Sigmoid colon (tissue), 6 donors: ENCODE measurements at regions not wholly inside any gene's neighbourhood (a gene's known extent, or its start where the extent isn't known, plus 50 kb on each side); places are given as distances from the start of the nearest gene placed in this dataset.

Experiments
- DNase-seq: peaks from one replicate; pipeline ENCODE4 v3.0.0-alpha.2; 2019
- H3K27ac ChIP-seq, 4 donors: fragments of 200-600 bp; sonication (generic); one replicate each; pipeline ENCODE4 v1.5.1; 2016 to 2019; ENCODE audit warnings: mild to moderate bottlenecking in 1 of 4
- H3K27me3 ChIP-seq, 3 donors: fragments of 200-600 bp; sonication (generic); one replicate each; pipeline ENCODE4 v1.5.1; 2019; ENCODE audit warnings: mild to moderate bottlenecking in 1 of 3
- H3K36me3 ChIP-seq, 4 donors: fragments of 200-600 bp; sonication (generic); one replicate each; pipeline ENCODE4 v1.5.1; 2016 to 2019
- H3K4me1 ChIP-seq, 4 donors: fragments of 200-600 bp; sonication (generic); one replicate each; pipeline ENCODE4 v1.5.1; 2017 to 2019
- H3K4me3 ChIP-seq, 4 donors: fragments of 200-600 bp; sonication (generic); one replicate each; pipeline ENCODE4 v1.5.1; 2017 to 2019; ENCODE audit warnings: mild to moderate bottlenecking in 2 of 4, moderate library complexity in 1 of 4
- H3K9me3 ChIP-seq, 4 donors: fragments of 200-600 bp in 3 of 4; sonication (generic) in 3 of 4; one replicate each; pipeline versions ENCODE4 v1.5.1 to v1.6.1; 2013 to 2019
- EP300 ChIP-seq, 4 donors: sonication (generic); formaldehyde crosslinking; IDR thresholded peaks; one replicate each; pipeline ENCODE4 v1.6.1; 2017; ENCODE audit warnings: antibody characterized with exemption in 4 of 4
- POLR2A ChIP-seq, 2 donors: fragments of 450-650 bp; IDR thresholded peaks; one replicate each; pipeline ENCODE4 v1.6.1; 2016; ENCODE audit warnings: antibody characterized with exemption in 2 of 2, mild to moderate bottlenecking in 2 of 2, moderate library complexity in 2 of 2
- POLR2AphosphoS5 ChIP-seq, 4 donors: sonication (generic); formaldehyde crosslinking; IDR thresholded peaks; one replicate each; pipeline ENCODE4 v1.6.1; 2017; ENCODE audit warnings: antibody characterized with exemption in 4 of 4
- WGBS, 2 donors: extraction: QIAGEN DNeasy Blood & Tissue Kit; methylation state at CpG; one replicate each; pipeline ENCODE4 v1.1.7; 2013; 5-methylcytosine and 5-hydroxymethylcytosine counted together
- intact Hi-C: fragments of 100-400 bp; cut with DNase I; formaldehyde crosslinking; loops from one replicate; pipeline ENCODE4 v1.15.1; 2023
- TF ChIP-seq, protein P1 (sequence below), 4 experiments: fragments of 450-650 bp in 3 of 4; fragments of 200-600 bp in 1 of 4; IDR thresholded peaks; one replicate each; pipeline ENCODE4 v1.5.1; 2016 to 2019; ENCODE audit warnings: antibody characterized with exemption in 4 of 4, mild to moderate bottlenecking in 3 of 4, moderate library complexity in 2 of 4
- donor health status: healthy with polysubstance abuse.
- donor health status: healthy.

DNA sequence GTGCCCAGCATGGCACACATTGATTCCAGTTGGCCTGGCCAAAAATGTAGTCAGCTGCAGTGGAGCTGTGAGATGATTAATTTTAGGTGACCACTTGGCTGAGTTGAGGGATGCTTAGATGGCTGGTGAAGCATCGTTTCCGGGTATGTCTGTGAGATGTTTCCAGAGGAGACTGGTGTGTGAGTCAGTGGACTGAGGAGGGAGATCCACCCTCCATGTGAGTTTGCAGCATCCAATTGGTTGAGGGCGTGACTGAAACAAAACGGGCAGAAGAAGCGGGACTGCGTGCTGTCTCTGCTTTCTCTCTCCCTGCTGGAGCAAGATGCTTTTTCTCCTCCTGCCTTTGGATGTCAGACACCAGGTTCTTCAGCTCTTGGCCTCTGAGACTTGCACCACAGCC is 68.2 kb upstream of the DSCAM start:
- H3K4me1 ChIP-seq = no peaks in the 10 kb centered on the region
- no peaks in the 10 kb centered on the region for H3K27me3 ChIP-seq
- DNase-seq = no peak
- no peak overlapping the region for H3K27ac ChIP-seq
- TF ChIP-seq POLR2AphosphoS5 (IDR thresholded peaks at IDR 0.05) (no peak), POLR2A (IDR thresholded peaks at IDR 0.05) (no peak), EP300 (IDR thresholded peaks at IDR 0.05) (no peak)
- TF ChIP-seq, protein P1, sequence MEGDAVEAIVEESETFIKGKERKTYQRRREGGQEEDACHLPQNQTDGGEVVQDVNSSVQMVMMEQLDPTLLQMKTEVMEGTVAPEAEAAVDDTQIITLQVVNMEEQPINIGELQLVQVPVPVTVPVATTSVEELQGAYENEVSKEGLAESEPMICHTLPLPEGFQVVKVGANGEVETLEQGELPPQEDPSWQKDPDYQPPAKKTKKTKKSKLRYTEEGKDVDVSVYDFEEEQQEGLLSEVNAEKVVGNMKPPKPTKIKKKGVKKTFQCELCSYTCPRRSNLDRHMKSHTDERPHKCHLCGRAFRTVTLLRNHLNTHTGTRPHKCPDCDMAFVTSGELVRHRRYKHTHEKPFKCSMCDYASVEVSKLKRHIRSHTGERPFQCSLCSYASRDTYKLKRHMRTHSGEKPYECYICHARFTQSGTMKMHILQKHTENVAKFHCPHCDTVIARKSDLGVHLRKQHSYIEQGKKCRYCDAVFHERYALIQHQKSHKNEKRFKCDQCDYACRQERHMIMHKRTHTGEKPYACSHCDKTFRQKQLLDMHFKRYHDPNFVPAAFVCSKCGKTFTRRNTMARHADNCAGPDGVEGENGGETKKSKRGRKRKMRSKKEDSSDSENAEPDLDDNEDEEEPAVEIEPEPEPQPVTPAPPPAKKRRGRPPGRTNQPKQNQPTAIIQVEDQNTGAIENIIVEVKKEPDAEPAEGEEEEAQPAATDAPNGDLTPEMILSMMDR (IDR thresholded peaks at IDR 0.05) = no peak
- no peak overlapping the region for H3K4me3 ChIP-seq
- intact Hi-C loops = no loop called here
- no peaks in the 10 kb centered on the region for H3K9me3 ChIP-seq
- WGBS, 2 donors = 92 to 94% methylated on average over 6 of the region's 6 CpGs
- H3K36me3 ChIP-seq = no peaks in the 10 kb centered on the region

DNA sequence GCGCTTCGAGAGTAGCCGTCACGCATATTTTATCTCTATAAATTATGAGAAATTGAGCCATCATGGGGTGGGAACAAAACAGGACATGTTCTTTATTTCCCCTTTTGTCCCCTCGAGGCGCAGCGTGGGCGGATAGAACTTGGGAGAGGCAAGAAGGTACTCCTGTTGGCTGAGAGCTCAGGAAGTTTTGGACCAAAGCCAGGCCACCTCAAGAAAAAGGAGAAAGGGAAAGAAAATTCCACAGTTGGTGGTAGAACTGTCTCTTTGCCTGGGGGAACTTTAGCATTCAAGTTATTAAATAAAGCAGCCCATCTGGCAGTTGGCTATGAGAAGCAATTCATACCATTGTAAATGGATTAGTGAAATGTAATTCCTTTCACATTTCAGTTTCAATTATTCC is 76.4 kb upstream of the DSCAM start:
- no peaks in the 10 kb centered on the region for H3K36me3 ChIP-seq
- no peak overlapping the region for H3K27ac ChIP-seq
- 83% methylated on average over 8 of the region's 8 CpGs for WGBS, 2 donors
- no peak for DNase-seq
- no peak overlapping the region for H3K4me3 ChIP-seq
- peaks cover 0 to 3% (median 2%) of the 10 kb centered on the region in 4 donors for H3K9me3 ChIP-seq
- H3K4me1 ChIP-seq = no peaks in the 10 kb centered on the region
- TF ChIP-seq POLR2A (IDR thresholded peaks at IDR 0.05) (no peak), POLR2AphosphoS5 (IDR thresholded peaks at IDR 0.05) (no peak), EP300 (IDR thresholded peaks at IDR 0.05) (no peak)
- TF ChIP-seq, protein P1 (IDR thresholded peaks at IDR 0.05) = no peak
- H3K27me3 ChIP-seq = no peaks in the 10 kb centered on the region
- intact Hi-C loops = no loop called here

DNA sequence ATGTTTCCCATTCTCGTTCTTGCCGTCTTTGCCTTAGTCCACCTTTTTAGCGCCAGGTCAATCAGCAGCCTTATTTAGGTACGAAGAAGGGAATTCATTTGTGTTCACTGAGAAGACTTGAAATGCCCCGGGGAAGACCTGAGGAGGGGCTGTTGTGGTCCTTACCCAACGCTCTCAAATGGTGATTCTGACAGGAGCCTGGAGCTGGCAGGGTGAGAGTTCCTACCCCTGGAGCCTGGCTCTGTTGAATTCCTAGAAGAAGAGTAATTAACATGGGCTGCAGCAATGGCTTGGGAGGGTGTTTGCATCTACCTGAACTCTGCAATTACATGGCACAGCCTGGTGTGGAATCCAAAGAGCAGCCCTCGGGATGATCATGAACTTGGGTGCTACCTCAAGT is 76.9 kb upstream of the DSCAM start:
- no peak overlapping the region for H3K4me3 ChIP-seq
- intact Hi-C loops = no loop called here
- H3K36me3 ChIP-seq = no peaks in the 10 kb centered on the region
- H3K9me3 ChIP-seq = peaks cover 0 to 3% (median 2%) of the 10 kb centered on the region in 4 donors
- H3K4me1 ChIP-seq = no peaks in the 10 kb centered on the region
- no peak overlapping the region for H3K27ac ChIP-seq
- WGBS, 2 donors = 81 to 83% methylated on average over 7 of the region's 7 CpGs
- TF ChIP-seq POLR2A (IDR thresholded peaks at IDR 0.05) (no peak), POLR2AphosphoS5 (IDR thresholded peaks at IDR 0.05) (no peak), EP300 (IDR thresholded peaks at IDR 0.05) (no peak)
- TF ChIP-seq, protein P1 (IDR thresholded peaks at IDR 0.05) = no peak
- no peaks in the 10 kb centered on the region for H3K27me3 ChIP-seq
- no peak for DNase-seq

DNA sequence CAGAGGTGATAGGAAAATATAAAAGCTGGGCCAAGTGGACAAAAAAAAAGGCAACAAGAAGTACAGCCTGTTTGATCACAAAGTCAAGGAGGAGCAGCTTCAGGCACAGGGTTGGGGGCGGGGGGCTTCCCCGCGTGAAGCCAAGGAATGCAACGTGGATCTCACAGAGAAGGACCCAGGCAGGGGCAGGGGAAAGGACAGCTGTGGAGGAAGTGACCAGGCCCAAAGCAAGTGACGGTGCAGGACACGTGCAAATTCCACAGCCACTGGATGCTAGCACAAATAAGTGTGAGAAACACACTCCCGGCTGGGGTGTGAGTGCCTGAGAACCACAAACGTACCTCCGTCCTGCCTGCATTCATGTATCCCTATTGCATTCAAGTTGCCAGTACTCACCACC is 77.7 kb upstream of the DSCAM start:
- H3K36me3 ChIP-seq = no peaks in the 10 kb centered on the region
- no peak overlapping the region for H3K4me3 ChIP-seq
- no peaks in the 10 kb centered on the region for H3K27me3 ChIP-seq
- no peak for DNase-seq
- WGBS, 2 donors = 62 to 68% methylated on average over 9 of the region's 9 CpGs
- H3K4me1 ChIP-seq = no peaks in the 10 kb centered on the region
- H3K9me3 ChIP-seq = peaks cover 0 to 5% (median 2%) of the 10 kb centered on the region in 4 donors
- TF ChIP-seq POLR2AphosphoS5 (IDR thresholded peaks at IDR 0.05) (no peak), POLR2A (IDR thresholded peaks at IDR 0.05) (no peak), EP300 (IDR thresholded peaks at IDR 0.05) (no peak)
- TF ChIP-seq, protein P1 (IDR thresholded peaks at IDR 0.05) = no peak
- intact Hi-C loops = no loop called here
- no peak overlapping the region for H3K27ac ChIP-seq

DNA sequence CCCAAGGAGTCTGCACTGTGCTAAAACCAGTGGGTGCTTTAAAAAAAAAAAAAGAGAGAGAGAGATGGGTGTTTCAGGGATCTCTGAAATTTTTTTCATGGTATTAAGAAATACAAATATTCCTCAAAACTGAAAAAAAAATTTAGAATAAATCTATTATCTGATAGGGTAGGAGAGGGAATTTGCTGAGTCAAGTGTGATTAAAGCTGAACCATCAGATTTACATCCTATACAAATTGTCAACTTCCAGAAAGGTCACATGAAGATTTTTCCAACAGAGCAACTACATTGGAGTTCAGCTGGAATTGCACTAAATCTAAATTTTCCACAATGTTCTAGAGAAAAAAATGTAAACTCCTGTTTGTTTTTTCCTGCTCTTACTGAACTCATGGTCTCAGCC is 79.3 kb upstream of the DSCAM start:
- no peaks in the 10 kb centered on the region for H3K27me3 ChIP-seq
- H3K27ac ChIP-seq = no peak overlapping the region
- H3K4me1 ChIP-seq = no peaks in the 10 kb centered on the region
- no peak for DNase-seq
- peaks cover 0 to 10% (median 2%) of the 10 kb centered on the region in 4 donors for H3K9me3 ChIP-seq
- H3K36me3 ChIP-seq = no peaks in the 10 kb centered on the region
- no peak overlapping the region for H3K4me3 ChIP-seq
- TF ChIP-seq EP300 (IDR thresholded peaks at IDR 0.05) = no peak
- no peak for TF ChIP-seq POLR2A (IDR thresholded peaks at IDR 0.05)
- TF ChIP-seq, protein P1 (IDR thresholded peaks at IDR 0.05) = no peak
- TF ChIP-seq POLR2AphosphoS5 (IDR thresholded peaks at IDR 0.05) = no peak
- intact Hi-C loops = no loop called here
